Endothelial cell of umbilical vein (primary cell): ENCODE measurements at regions not wholly inside any gene's neighbourhood (a gene's known extent, or its start where the extent isn't known, plus 50 kb on each side); places are given as distances from the start of the nearest gene placed in this dataset.

Experiments
- BruUV-seq: library from RNA; stranded (reverse); fragments of 400-500 nt; replicated peaks from 2 replicates; lab custom pipeline; 2021; lab: Mats Ljungman, UMichigan
- CTCF ChIA-PET: fragments of 300-600, 350-600 bp; sonication (Branson Sonifier 250); formaldehyde crosslinking; loops from one replicate; lab custom pipeline; 2021; ENCODE audit warnings: antibody characterized with exemption, inconsistent platforms; lab: Charles Lee
- POLR2A ChIA-PET: fragments of 300-600, 350-600 bp; sonication (Branson Sonifier 250); formaldehyde crosslinking; loops from one replicate; lab custom pipeline; 2021; ENCODE audit warnings: antibody characterized with exemption, inconsistent platforms; lab: Charles Lee
- DNase-seq: peaks from one replicate; pipeline ENCODE4 v3.0.0-alpha.2; 2011; ENCODE audit warnings: low read depth, low spot score
- FAIRE-seq: peaks from 2 replicates; lab custom pipeline; 2011; peaks lifted over from hg19 to GRCh38; lab: Jason Lieb, UNC
- H2AFZ ChIP-seq: 2 replicates; pipeline ENCODE4 v1.6.0; 2012; ENCODE audit warnings: low read depth, low read length, control low read depth, inconsistent platforms
- H3K27ac ChIP-seq: 2 replicates; pipeline ENCODE4 v1.5.1; 2011; ENCODE audit warnings: low read depth, mild to moderate bottlenecking, control low read depth, low read length, moderate library complexity; ENCODE audit not compliant: insufficient read depth
- H3K27me3 ChIP-seq, 2 experiments: 2 replicates each; pipeline versions ENCODE4 v1.6.0 to v1.6.1; 2011; ENCODE audit warnings: low read length in 2 of 2, mixed read lengths in 1 of 2; ENCODE audit not compliant: control insufficient read depth in 2 of 2, insufficient read depth in 2 of 2
- H3K36me3 ChIP-seq, 2 experiments: 2 replicates in 1 of 2; 3 replicates in 1 of 2; pipeline ENCODE4 v1.5.1; 2011; ENCODE audit warnings: low read length in 2 of 2, mild to moderate bottlenecking in 1 of 2, moderate library complexity in 1 of 2; ENCODE audit not compliant: control insufficient read depth in 2 of 2, insufficient read depth in 2 of 2; ENCODE audit errors: extremely low read depth in 1 of 2
- H3K4me1 ChIP-seq: 3 replicates; pipeline ENCODE4 v1.5.1; 2011; ENCODE audit warnings: mild to moderate bottlenecking, low read length; ENCODE audit not compliant: control insufficient read depth, insufficient read depth; ENCODE audit errors: extremely low read depth
- H3K4me2 ChIP-seq: 2 replicates; pipeline ENCODE4 v1.6.1; 2011; ENCODE audit warnings: low read length, control low read depth, mixed read lengths; ENCODE audit not compliant: insufficient read depth
- H3K4me3 ChIP-seq, 3 experiments: fragments of 200-600 bp in 1 of 3; sonication (generic), shearing (Covaris generic) in 1 of 3; replicated peaks in 1 of 3; 2 replicates each; pipeline ENCODE4 v1.5.1; 2011 to 2016; ENCODE audit warnings: control low read depth in 3 of 3, low read length in 3 of 3, mild to moderate bottlenecking in 2 of 3, inconsistent platforms in 1 of 3, low read depth in 1 of 3, moderate library complexity in 1 of 3; ENCODE audit not compliant: insufficient read depth in 1 of 3
- H3K79me2 ChIP-seq: 2 replicates; pipeline ENCODE4 v1.6.0; 2012; ENCODE audit warnings: low read length, inconsistent platforms; ENCODE audit not compliant: control insufficient read depth, insufficient read depth
- H3K9ac ChIP-seq: replicated peaks from 2 replicates; pipeline ENCODE3; 2011; ENCODE audit warnings: low read length, control low read depth; ENCODE audit not compliant: insufficient read depth; ENCODE audit errors: extremely low read depth
- H3K9me1 ChIP-seq: replicated peaks from 3 replicates; pipeline ENCODE4 v1.6.0; 2011; ENCODE audit warnings: mild to moderate bottlenecking, low read length; ENCODE audit not compliant: control insufficient read depth, insufficient read depth; ENCODE audit errors: extremely low read depth
- H3K9me3 ChIP-seq: replicated peaks from 2 replicates; pipeline ENCODE4 v1.5.1; 2012; ENCODE audit warnings: low read length, inconsistent platforms; ENCODE audit not compliant: control insufficient read depth, insufficient read depth
- H4K20me1 ChIP-seq: replicated peaks from 2 replicates; pipeline ENCODE3; 2011; ENCODE audit warnings: mild to moderate bottlenecking, low read length; ENCODE audit not compliant: control insufficient read depth, insufficient read depth; ENCODE audit errors: extremely low read depth
- EZH2 ChIP-seq: IDR thresholded peaks from 2 replicates; pipeline ENCODE4 v1.6.1; 2012; ENCODE audit warnings: borderline replicate concordance, low read depth, mild to moderate bottlenecking, moderate library complexity, low read length, inconsistent platforms; ENCODE audit not compliant: severe bottlenecking
- FOS ChIP-seq: IDR thresholded peaks from 2 replicates; pipeline ENCODE4 v1.6.1; 2011; ENCODE audit warnings: mild to moderate bottlenecking, low read length, moderate library complexity, borderline replicate concordance; ENCODE audit not compliant: insufficient read depth
- GATA2 ChIP-seq: IDR thresholded peaks from 2 replicates; pipeline ENCODE4 v1.7.0; 2011; ENCODE audit warnings: low read depth, mild to moderate bottlenecking, moderate library complexity, mixed read lengths, low read length; ENCODE audit not compliant: insufficient read length, insufficient read depth
- JUN ChIP-seq: IDR thresholded peaks from 2 replicates; pipeline ENCODE4 v1.6.1; 2011; ENCODE audit warnings: borderline replicate concordance, low read depth; ENCODE audit not compliant: insufficient read length, insufficient read depth
- MYC ChIP-seq: IDR thresholded peaks from one replicate; pipeline ENCODE4 v1.6.1; 2011; ENCODE audit warnings: mild to moderate bottlenecking, low read depth, low read length
- POLR2A ChIP-seq: IDR thresholded peaks from 2 replicates; pipeline ENCODE4 v1.6.1; 2012; ENCODE audit warnings: low read depth, mild to moderate bottlenecking, control low read depth, low read length
- POLR2AphosphoS5 ChIP-seq: IDR thresholded peaks from 2 replicates; pipeline ENCODE4 v1.6.1; 2012; ENCODE audit warnings: low read depth, mild to moderate bottlenecking, control low read depth, low read length, moderate library complexity; ENCODE audit not compliant: insufficient read depth
- dilution Hi-C: fragments of 300-500 bp; cut with MboI; formaldehyde crosslinking; loops from one replicate; pipeline ENCODE4 v1.15.0; 2019; ENCODE audit warnings: low sequenced_read_pairs; ENCODE audit not compliant: extremely low pct_ligation_motif_present
- intact Hi-C: fragments of 100-400 bp; cut with micrococcal nuclease; formaldehyde crosslinking; loops from one replicate; pipeline ENCODE4 v1.10.0; 2022
- TF ChIP-seq, protein P1 (sequence below): IDR thresholded peaks from 2 replicates; pipeline ENCODE4 v1.6.1; 2011; ENCODE audit not compliant: insufficient read depth, insufficient read length
- TF ChIP-seq, protein P2 (sequence below), 2 donors: IDR thresholded peaks; 1 replicate in 1 of 2; 2 replicates in 1 of 2; pipeline ENCODE4 v1.5.1; 2011; ENCODE audit warnings: low read length in 2 of 2, mild to moderate bottlenecking in 2 of 2, moderate library complexity in 2 of 2, control low read depth in 1 of 2, inconsistent platforms in 1 of 2, low read depth in 1 of 2; ENCODE audit not compliant: insufficient read depth in 1 of 2; ENCODE audit errors: extremely low read depth in 1 of 2

DNA sequence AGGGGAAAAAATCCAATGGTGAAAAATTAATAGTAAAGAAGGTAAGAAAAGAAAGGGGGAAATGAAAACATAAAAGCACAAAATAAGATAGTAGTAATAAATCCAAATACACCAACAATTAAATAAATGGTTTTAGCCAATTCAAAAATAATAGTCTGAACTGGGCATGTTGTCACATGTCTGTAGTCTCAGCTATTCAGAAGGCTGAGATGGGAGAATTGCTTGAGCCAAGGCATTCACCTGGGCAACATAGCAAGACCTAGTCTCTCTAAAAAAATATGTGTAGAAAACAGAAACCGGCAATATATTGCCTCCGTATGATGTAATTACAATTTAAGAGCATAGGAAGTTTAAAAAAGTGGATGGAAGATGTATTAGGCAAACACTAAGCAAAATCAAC is 311.3 kb upstream of the FERMT1 start:
- no peak overlapping the region for H3K9ac ChIP-seq
- no peaks in the 10 kb centered on the region for H3K27me3 ChIP-seq
- H4K20me1 ChIP-seq = no peaks in the 10 kb centered on the region
- no peak for FAIRE-seq
- H3K79me2 ChIP-seq = no peaks in the 10 kb centered on the region
- no peak overlapping the region for H3K4me3 ChIP-seq
- TF ChIP-seq GATA2 = no peak
- no peak for TF ChIP-seq EZH2
- TF ChIP-seq, protein P1, sequence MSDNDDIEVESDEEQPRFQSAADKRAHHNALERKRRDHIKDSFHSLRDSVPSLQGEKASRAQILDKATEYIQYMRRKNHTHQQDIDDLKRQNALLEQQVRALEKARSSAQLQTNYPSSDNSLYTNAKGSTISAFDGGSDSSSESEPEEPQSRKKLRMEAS = no peak
- TF ChIP-seq, protein P2, sequence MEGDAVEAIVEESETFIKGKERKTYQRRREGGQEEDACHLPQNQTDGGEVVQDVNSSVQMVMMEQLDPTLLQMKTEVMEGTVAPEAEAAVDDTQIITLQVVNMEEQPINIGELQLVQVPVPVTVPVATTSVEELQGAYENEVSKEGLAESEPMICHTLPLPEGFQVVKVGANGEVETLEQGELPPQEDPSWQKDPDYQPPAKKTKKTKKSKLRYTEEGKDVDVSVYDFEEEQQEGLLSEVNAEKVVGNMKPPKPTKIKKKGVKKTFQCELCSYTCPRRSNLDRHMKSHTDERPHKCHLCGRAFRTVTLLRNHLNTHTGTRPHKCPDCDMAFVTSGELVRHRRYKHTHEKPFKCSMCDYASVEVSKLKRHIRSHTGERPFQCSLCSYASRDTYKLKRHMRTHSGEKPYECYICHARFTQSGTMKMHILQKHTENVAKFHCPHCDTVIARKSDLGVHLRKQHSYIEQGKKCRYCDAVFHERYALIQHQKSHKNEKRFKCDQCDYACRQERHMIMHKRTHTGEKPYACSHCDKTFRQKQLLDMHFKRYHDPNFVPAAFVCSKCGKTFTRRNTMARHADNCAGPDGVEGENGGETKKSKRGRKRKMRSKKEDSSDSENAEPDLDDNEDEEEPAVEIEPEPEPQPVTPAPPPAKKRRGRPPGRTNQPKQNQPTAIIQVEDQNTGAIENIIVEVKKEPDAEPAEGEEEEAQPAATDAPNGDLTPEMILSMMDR (IDR thresholded peaks at IDR 0.05; ENCODE audit: extremely low read depth in 1 of 2, insufficient read depth in 1 of 2, low read depth in 1 of 2, low read length in 2 of 2) = no peak
- no peaks in the 10 kb centered on the region for H3K9me3 ChIP-seq
- no peak for DNase-seq
- dilution Hi-C loops (no loop called here), intact Hi-C loops (no loop called here)
- no peak overlapping the region for H3K27ac ChIP-seq
- H3K4me2 ChIP-seq = no peak overlapping the region
- no TSS peak for BruUV-seq
- no peaks in the 10 kb centered on the region for H3K9me1 ChIP-seq
- ChIA-PET POLR2A (no interaction called here), CTCF (no interaction called here)
- H2AFZ ChIP-seq = no peak overlapping the region
- H3K4me1 ChIP-seq = no peaks in the 10 kb centered on the region
- H3K36me3 ChIP-seq = no peaks in the 10 kb centered on the region

DNA sequence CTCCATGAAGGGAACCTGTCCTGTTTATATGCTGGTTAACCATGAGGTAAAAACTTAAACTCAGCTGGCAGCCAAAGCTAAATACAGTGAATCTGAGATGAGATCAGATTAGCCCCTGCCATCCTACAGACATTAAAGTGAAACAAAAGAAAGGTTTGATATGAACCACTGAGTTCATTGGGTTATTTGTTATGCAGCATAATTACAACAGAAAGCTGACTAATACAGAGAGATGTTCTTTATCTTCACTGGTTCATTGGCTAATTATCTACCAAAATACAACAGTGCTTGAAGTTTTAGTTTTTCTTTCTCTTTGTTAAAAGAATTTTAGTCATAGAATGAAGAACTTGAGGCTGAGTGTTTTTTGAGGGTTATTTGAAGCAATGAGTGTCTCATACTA is 307.6 kb upstream of the FERMT1 start:
- intact Hi-C loops = no loop called here
- Histone ChIP-seq H3K9ac (no peak overlapping the region), H2AFZ (no peak overlapping the region), H3K4me2 (no peak overlapping the region), H3K27me3 (no peaks in the 10 kb centered on the region), H3K9me1 (no peaks in the 10 kb centered on the region), H4K20me1 (no peaks in the 10 kb centered on the region), H3K4me3 (no peak overlapping the region), H3K36me3 (no peaks in the 10 kb centered on the region), H3K4me1 (no peaks in the 10 kb centered on the region), H3K27ac (no peak overlapping the region), H3K79me2 (no peaks in the 10 kb centered on the region), H3K9me3 (no peaks in the 10 kb centered on the region)
- DNase-seq (no peak), FAIRE-seq (no peak)
- no TSS peak for BruUV-seq
- dilution Hi-C loops = no loop called here
- CTCF ChIA-PET = no interaction called here
- TF ChIP-seq POLR2AphosphoS5 = no peak
- no peak for TF ChIP-seq GATA2
- TF ChIP-seq JUN = no peak
- TF ChIP-seq, protein P2 (IDR thresholded peaks at IDR 0.05; ENCODE audit: extremely low read depth in 1 of 2, insufficient read depth in 1 of 2, low read depth in 1 of 2, low read length in 2 of 2) = no peak
- no peak for TF ChIP-seq EZH2
- TF ChIP-seq, protein P1 = no peak
- no peak for TF ChIP-seq MYC
- TF ChIP-seq FOS = no peak
- TF ChIP-seq POLR2A = no peak
- POLR2A ChIA-PET = no interaction called here
